ENCODE measurements at regions not wholly inside any gene's neighbourhood (a gene's known extent, or its start where the extent isn't known, plus 50 kb on each side); places are given as distances from the start of the nearest gene placed in this dataset.
"Not testable (repeated sequence)": the region's sequence is repeated elsewhere in the genome, so short reads cannot be mapped to it uniquely, and the experiment has no call there.

DNA sequence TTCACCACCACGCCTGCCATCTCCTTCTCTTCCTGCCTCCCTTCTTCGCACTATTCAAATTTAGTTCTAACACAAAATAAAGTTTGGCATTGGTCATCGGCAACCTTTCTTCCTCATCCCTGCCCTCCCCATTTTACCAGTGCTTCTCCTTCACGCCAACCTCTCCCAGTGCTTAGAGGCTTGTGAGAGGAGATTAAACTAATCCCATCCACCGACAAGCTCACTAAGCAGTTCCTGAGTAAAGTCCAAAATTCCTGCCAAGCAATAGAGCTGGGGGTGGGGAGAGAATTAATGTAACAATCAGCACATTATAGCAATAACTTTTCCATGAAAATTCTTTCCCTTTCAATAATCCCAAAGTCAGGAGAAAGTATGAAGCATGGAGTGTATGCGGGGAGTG is 157.4 kb upstream of the GMNC start:
- TF ChIP-seq CTCF (IDR thresholded peaks at IDR 0.05) = no peak
- no peaks in the 10 kb centered on the region for H3K4me1 ChIP-seq
- no peaks in the 10 kb centered on the region for H3K9me3 ChIP-seq
- DNase-seq (no peak), ATAC-seq (no peak), FAIRE-seq (no peak)
- 81 to 84% methylated on average over 6 of the region's 6 CpGs for WGBS, 2 donors
- H3K4me3 ChIP-seq = no peak overlapping the region
- H3K27ac ChIP-seq = no peak overlapping the region
- intact Hi-C loops (cut with DNase I) = no loop called here
- H3K27me3 ChIP-seq = no peaks in the 10 kb centered on the region
- no peaks in the 10 kb centered on the region for H3K36me3 ChIP-seq

DNA sequence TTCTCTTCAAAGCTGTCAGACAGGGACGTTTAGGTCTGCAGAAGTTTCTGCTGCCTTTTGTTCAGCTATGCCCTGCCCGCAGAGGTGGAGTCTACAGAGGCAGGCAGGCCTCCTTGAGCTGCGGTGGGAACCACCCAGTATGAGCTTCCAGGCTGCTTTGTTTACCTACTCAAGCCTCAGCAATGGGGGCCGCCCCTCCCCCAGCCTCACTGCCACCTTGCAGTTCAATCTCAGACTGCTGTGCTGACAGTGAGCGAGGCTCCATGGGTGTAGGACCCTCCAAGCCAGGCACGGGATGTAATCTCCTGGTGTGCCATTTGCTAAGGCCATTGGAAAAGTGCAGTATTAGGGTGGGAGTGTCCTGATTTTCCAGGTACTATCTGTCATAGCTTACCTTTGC is 153.5 kb upstream of the GMNC start:
- H3K4me3 ChIP-seq; H3K4me1 ChIP-seq; H3K36me3 ChIP-seq; H3K27me3 ChIP-seq; intact Hi-C loops (cut with DNase I); FAIRE-seq; H3K9me3 ChIP-seq; ATAC-seq; H3K27ac ChIP-seq: not testable (repeated sequence)
- peak in 1 of 6 donors; percentile 34 for DNase-seq
- WGBS, 2 donors = 65 to 69% methylated on average over 6 of the region's 6 CpGs

GRCh38 chr3:191008074-191008473 is 145.6 kb upstream of the GMNC start:
- H3K4me3 ChIP-seq = no peak overlapping the region
- no peaks in the 10 kb centered on the region for H3K27me3 ChIP-seq
- no peak overlapping the region for H3K27ac ChIP-seq
- no peak for ATAC-seq
- H3K4me1 ChIP-seq = no peaks in the 10 kb centered on the region
- FAIRE-seq = no peak
- 50 to 81% methylated on average over 1 of the region's 1 CpG for WGBS, 2 donors
- H3K36me3 ChIP-seq = no peaks in the 10 kb centered on the region
- intact Hi-C loops (cut with DNase I) = no loop called here
- no peak for TF ChIP-seq CTCF (IDR thresholded peaks at IDR 0.05)
- no peak for DNase-seq
- no peaks in the 10 kb centered on the region for H3K9me3 ChIP-seq

- intact Hi-C loops (cut with DNase I) = no loop called here
- Histone ChIP-seq H3K36me3 (no peaks in the 10 kb centered on the region), H3K4me1 (no peaks in the 10 kb centered on the region), H3K9me3 (no peaks in the 10 kb centered on the region), H3K4me3 (no peak overlapping the region), H3K27ac (no peak overlapping the region), H3K27me3 (no peaks in the 10 kb centered on the region)
- WGBS, 2 donors = 59 to 68% methylated on average over 3 of the region's 3 CpGs
- FAIRE-seq = no peak
- TF ChIP-seq CTCF (IDR thresholded peaks at IDR 0.05) = no peak
- no peak for ATAC-seq
- no peak for DNase-seq
These were observed 143.3 kb upstream of the GMNC start for GRCh38 chr3:191005790-191006189.

- Histone ChIP-seq H3K9me3 (no peaks in the 10 kb centered on the region), H3K4me1 (no peaks in the 10 kb centered on the region), H3K4me3 (no peak overlapping the region), H3K27me3 (no peaks in the 10 kb centered on the region), H3K27ac (no peak overlapping the region), H3K36me3 (no peaks in the 10 kb centered on the region)
- intact Hi-C loops (cut with DNase I) = no loop called here
- DNase-seq = no peak
- 53 to 58% methylated on average over 5 of the region's 5 CpGs for WGBS, 2 donors
- ATAC-seq = no peak
- TF ChIP-seq CTCF (IDR thresholded peaks at IDR 0.05) = no peak
- no peak for FAIRE-seq
These were observed 141.2 kb upstream of the GMNC start for GRCh38 chr3:191003742-191004141.

All from pancreas (tissue), 10 donors.